ENCODE measurements at regions not wholly inside any gene's neighbourhood (a gene's known extent, or its start where the extent isn't known, plus 50 kb on each side); places are given as distances from the start of the nearest gene placed in this dataset.

DNA sequence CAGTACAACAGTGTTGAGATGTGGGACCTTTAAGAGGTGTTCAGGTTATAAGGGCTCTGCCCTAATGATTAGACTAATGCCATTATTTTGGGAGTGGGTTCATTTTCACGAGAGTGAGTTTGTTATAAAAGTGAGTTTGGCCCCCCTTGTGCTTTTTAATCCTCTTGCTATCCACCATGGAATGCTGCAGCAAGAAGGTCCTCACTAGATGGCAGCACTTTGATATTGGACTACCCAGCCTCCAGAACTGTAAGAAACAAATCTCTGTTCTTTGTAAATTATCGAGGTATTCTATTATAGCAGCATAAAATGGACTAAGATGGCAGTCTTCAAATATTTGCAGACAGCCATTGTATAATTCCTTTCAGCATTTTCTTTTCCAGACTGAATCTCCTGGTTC is 212.4 kb downstream of the LRRC70 start:
- TF ChIP-seq, protein P1, sequence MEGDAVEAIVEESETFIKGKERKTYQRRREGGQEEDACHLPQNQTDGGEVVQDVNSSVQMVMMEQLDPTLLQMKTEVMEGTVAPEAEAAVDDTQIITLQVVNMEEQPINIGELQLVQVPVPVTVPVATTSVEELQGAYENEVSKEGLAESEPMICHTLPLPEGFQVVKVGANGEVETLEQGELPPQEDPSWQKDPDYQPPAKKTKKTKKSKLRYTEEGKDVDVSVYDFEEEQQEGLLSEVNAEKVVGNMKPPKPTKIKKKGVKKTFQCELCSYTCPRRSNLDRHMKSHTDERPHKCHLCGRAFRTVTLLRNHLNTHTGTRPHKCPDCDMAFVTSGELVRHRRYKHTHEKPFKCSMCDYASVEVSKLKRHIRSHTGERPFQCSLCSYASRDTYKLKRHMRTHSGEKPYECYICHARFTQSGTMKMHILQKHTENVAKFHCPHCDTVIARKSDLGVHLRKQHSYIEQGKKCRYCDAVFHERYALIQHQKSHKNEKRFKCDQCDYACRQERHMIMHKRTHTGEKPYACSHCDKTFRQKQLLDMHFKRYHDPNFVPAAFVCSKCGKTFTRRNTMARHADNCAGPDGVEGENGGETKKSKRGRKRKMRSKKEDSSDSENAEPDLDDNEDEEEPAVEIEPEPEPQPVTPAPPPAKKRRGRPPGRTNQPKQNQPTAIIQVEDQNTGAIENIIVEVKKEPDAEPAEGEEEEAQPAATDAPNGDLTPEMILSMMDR (IDR thresholded peaks at IDR 0.05; ENCODE audit: low read length) = peak; percentile 36
- TF ChIP-seq EZH2 (IDR thresholded peaks at IDR 0.05; ENCODE audit: borderline replicate concordance, low read length) = no peak

Data from OCI-LY1 (cell line).